ENCODE measurements at regions not wholly inside any gene's neighbourhood (a gene's known extent, or its start where the extent isn't known, plus 50 kb on each side); places are given as distances from the start of the nearest gene placed in this dataset.

GRCh38 chr15:95086531-95087252, 855.3 kb downstream of the MCTP2 start:
- intact Hi-C loops (cut with DNase I): no loop called here
- DNase-seq: no peak
- peak; percentile 47 to 75 for ATAC-seq

GRCh38 chr15:95087253-95087609, 855.9 kb downstream of the MCTP2 start:
- ATAC-seq (no peak), DNase-seq (no peak)
- intact Hi-C loops (cut with DNase I): no loop called here

- ATAC-seq (no peak), DNase-seq (no peak)
- intact Hi-C loops (cut with DNase I): no loop called here
Observed at GRCh38 chr15:95091444-95091843, 860.1 kb downstream of the MCTP2 start.

GRCh38 chr15:95095250-95095649, 863.9 kb downstream of the MCTP2 start:
- no peak for DNase-seq
- ATAC-seq: no peak
- intact Hi-C loops (cut with DNase I): no loop called here

GRCh38 chr15:95096651-95097050, 865.3 kb downstream of the MCTP2 start:
- intact Hi-C loops (cut with DNase I): no loop called here
- ATAC-seq (no peak), DNase-seq (no peak)

GRCh38 chr15:95097361-95097760, 866.0 kb downstream of the MCTP2 start:
- ATAC-seq (no peak), DNase-seq (no peak)
- intact Hi-C loops (cut with DNase I): no loop called here

GRCh38 chr15:95105229-95105628, 873.9 kb downstream of the MCTP2 start:
- intact Hi-C loops (cut with DNase I): no loop called here
- ATAC-seq: no peak

GRCh38 chr15:95106801-95107200, 875.4 kb downstream of the MCTP2 start:
- intact Hi-C loops (cut with DNase I): no loop called here
- ATAC-seq (no peak), DNase-seq (no peak)

More at GRCh38 chr15:95105229-95105628, 873.9 kb downstream of the MCTP2 start:
- DNase-seq: no peak

- intact Hi-C loops (cut with DNase I): no loop called here
- no peak for ATAC-seq
Observed at GRCh38 chr15:95108673-95109072, 877.3 kb downstream of the MCTP2 start.

GRCh38 chr15:95111969-95112368, 880.6 kb downstream of the MCTP2 start:
- intact Hi-C loops (cut with DNase I): no loop called here
- DNase-seq: no peak
- no peak for ATAC-seq

More at GRCh38 chr15:95108673-95109072, 877.3 kb downstream of the MCTP2 start:
- DNase-seq: no peak

GRCh38 chr15:95113041-95113440, 881.7 kb downstream of the MCTP2 start:
- DNase-seq (no peak), ATAC-seq (no peak)
- intact Hi-C loops (cut with DNase I): no loop called here

- intact Hi-C loops (cut with DNase I): no loop called here
- ATAC-seq (no peak), DNase-seq (no peak)
Observed at GRCh38 chr15:95119041-95119610, 887.8 kb downstream of the MCTP2 start.

- intact Hi-C loops (cut with DNase I): no loop called here
- no peak for DNase-seq
- ATAC-seq: no peak
Observed at GRCh38 chr15:95120595-95120994, 889.2 kb downstream of the MCTP2 start.

- ATAC-seq (no peak), DNase-seq (no peak)
- intact Hi-C loops (cut with DNase I): no loop called here
Observed at GRCh38 chr15:95121191-95121590, 889.8 kb downstream of the MCTP2 start.

GRCh38 chr15:95125803-95126202, 894.4 kb downstream of the MCTP2 start:
- ATAC-seq: no peak
- intact Hi-C loops (cut with DNase I): no loop called here
- no peak for DNase-seq

- intact Hi-C loops (cut with DNase I): no loop called here
- no peak for ATAC-seq
- DNase-seq: no peak
Observed at GRCh38 chr15:95127356-95127755, 896.0 kb downstream of the MCTP2 start.

GRCh38 chr15:95129574-95129973, 898.2 kb downstream of the MCTP2 start:
- DNase-seq (peak; percentile 44), ATAC-seq (peak; percentile 38 to 79)

GRCh38 chr15:95131131-95131556, 899.8 kb downstream of the MCTP2 start:
- intact Hi-C loops (cut with DNase I): no loop called here
- peak; percentile 40 for DNase-seq
- ATAC-seq: peak; percentile 59 to 80

More at GRCh38 chr15:95129574-95129973, 898.2 kb downstream of the MCTP2 start:
- intact Hi-C loops (cut with DNase I): no loop called here

GRCh38 chr15:95132774-95133173, 901.4 kb downstream of the MCTP2 start:
- ATAC-seq (no peak), DNase-seq (no peak)
- intact Hi-C loops (cut with DNase I): no loop called here

GRCh38 chr15:95134431-95135110, 903.2 kb downstream of the MCTP2 start:
- ATAC-seq: no peak
- intact Hi-C loops (cut with DNase I): no loop called here
- DNase-seq: no peak

All from left cardiac atrium (tissue), 4 donors.